Keratinocyte (primary cell): ENCODE measurements at regions not wholly inside any gene's neighbourhood (a gene's known extent, or its start where the extent isn't known, plus 50 kb on each side); places are given as distances from the start of the nearest gene placed in this dataset.

Source experiments
- CTCF ChIP-seq, 3 experiments: IDR thresholded peaks in 1 of 3; conservative IDR thresholded peaks in 1 of 3; optimal IDR thresholded peaks in 1 of 3; 2 replicates in 2 of 3; 3 replicates in 1 of 3; pipeline versions ENCODE3 to v1.5.1; 2011; ENCODE audit warnings: low read length in 3 of 3, mild to moderate bottlenecking in 3 of 3, moderate library complexity in 2 of 3, control low read depth in 1 of 3, inconsistent platforms in 1 of 3; ENCODE audit not compliant: insufficient read depth in 2 of 3; ENCODE audit errors: extremely low read depth in 1 of 3
- EZH2 ChIP-seq: IDR thresholded peaks from one replicate; pipeline ENCODE4 v1.6.1; 2012; ENCODE audit warnings: inconsistent platforms, mild to moderate bottlenecking, low read length, moderate library complexity

- TF ChIP-seq CTCF (optimal IDR thresholded peaks at IDR 0.05 in 1 of 3, IDR thresholded peaks at IDR 0.05 in 1 of 3, conservative IDR thresholded peaks at IDR 0.05 in 1 of 3; ENCODE audit: extremely low read depth in 1 of 3, insufficient read depth in 2 of 3, low read length in 3 of 3) (no peak), EZH2 (no peak)
Observed at GRCh38 chr22:48438096-48438495, 1389.6 kb downstream of the BRD1 start.
